Fibroblast of villous mesenchyme (primary cell): ENCODE measurements at regions not wholly inside any gene's neighbourhood (a gene's known extent, or its start where the extent isn't known, plus 50 kb on each side); places are given as distances from the start of the nearest gene placed in this dataset.

ENCODE experiments used
- DNase-seq: peaks from one replicate; pipeline ENCODE4 v3.0.0-alpha.2; 2010; ENCODE audit warnings: low read depth
- H3K4me3 ChIP-seq: 2 replicates; pipeline ENCODE4 v1.5.1; 2011; ENCODE audit warnings: low read depth, mild to moderate bottlenecking, low read length
- CTCF ChIP-seq: IDR thresholded peaks from 2 replicates; pipeline ENCODE4 v1.5.1; 2012; ENCODE audit warnings: low read depth, mild to moderate bottlenecking, low read length; ENCODE audit not compliant: insufficient read depth

- no peak for TF ChIP-seq CTCF
- no peak for DNase-seq
- no peak overlapping the region for H3K4me3 ChIP-seq
Observed at GRCh38 chr7:155173905-155174304, 103.8 kb downstream of the HTR5A start.

- TF ChIP-seq CTCF = no peak
- DNase-seq = no peak
Observed at GRCh38 chr7:155178096-155178495, 108.0 kb downstream of the HTR5A start.

DNA sequence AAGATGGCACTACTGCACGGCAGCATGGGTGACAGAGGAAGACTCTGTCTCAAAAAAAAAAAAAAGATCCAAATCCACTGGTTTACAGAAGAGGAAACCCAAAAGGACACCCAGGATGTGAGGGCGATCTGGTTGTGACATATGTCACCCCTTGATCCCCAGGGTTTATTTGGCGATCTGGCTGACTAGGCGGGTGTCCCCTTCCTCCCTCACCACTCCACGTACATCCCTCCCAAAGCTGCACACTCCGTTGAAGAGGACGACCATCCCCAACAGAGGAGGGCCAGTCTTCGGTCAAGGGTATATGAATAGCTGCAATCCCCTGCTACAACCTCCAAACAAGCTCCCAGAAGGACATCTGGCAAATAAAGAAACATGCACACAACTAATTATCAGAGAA lies 111.6 kb downstream of the HTR5A start:
- no peak for DNase-seq
- no peak for TF ChIP-seq CTCF
- H3K4me3 ChIP-seq = no peak overlapping the region

More at GRCh38 chr7:155178096-155178495, 108.0 kb downstream of the HTR5A start:
- H3K4me3 ChIP-seq = no peak overlapping the region

- DNase-seq = no peak
- no peak overlapping the region for H3K4me3 ChIP-seq
- no peak for TF ChIP-seq CTCF
Observed at GRCh38 chr7:155182406-155182970, 112.4 kb downstream of the HTR5A start.

- H3K4me3 ChIP-seq = no peak overlapping the region
- DNase-seq = no peak
- no peak for TF ChIP-seq CTCF
Observed at GRCh38 chr7:155183655-155184054, 113.5 kb downstream of the HTR5A start.

DNA sequence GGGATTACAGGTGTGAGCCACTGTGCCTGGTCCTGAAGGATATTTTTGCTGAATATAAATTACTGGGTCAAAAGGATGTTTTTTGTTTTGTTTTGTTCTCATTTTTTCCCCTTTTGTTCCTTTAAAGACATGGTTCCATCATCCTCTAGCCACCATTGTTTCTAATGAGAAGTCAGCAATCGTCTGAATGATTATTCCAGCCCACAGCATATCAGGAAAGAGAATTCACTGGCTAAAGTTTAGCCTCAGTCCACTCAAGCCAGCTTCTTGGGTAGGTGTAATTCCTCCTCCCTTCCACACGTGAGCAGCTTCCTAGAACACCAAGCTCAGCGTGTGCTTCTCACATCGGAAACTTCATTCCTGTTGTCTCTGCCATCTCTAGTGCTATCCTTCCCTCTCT lies 112.8 kb upstream of the INSIG1 start:
- H3K4me3 ChIP-seq = no peak overlapping the region
- no peak for DNase-seq
- no peak for TF ChIP-seq CTCF
